Chondrocyte (in vitro differentiated cells): ENCODE measurements at regions not wholly inside any gene's neighbourhood (a gene's known extent, or its start where the extent isn't known, plus 50 kb on each side); places are given as distances from the start of the nearest gene placed in this dataset.

ENCODE experiments used
- DNase-seq: peaks from one replicate; pipeline ENCODE4 v3.0.0; 2021; ENCODE audit warnings: mixed read lengths, low spot score
- H3K27ac Mint-ChIP-seq: one replicate; pipeline ENCODE4 v1.8.0; 2021; ENCODE audit warnings: mild to moderate bottlenecking, moderate library complexity, mixed read lengths; ENCODE audit not compliant: unreplicated experiment
- H3K27me3 Mint-ChIP-seq: 2 replicates; pipeline ENCODE4 v1.8.0; 2021; ENCODE audit warnings: low read depth, mixed read lengths
- H3K36me3 Mint-ChIP-seq: 2 replicates; pipeline ENCODE4 v1.8.0; 2021; ENCODE audit warnings: low read depth, mixed read lengths
- H3K4me1 Mint-ChIP-seq: 2 replicates; pipeline ENCODE4 v1.8.0; 2021; ENCODE audit warnings: low read depth, mild to moderate bottlenecking, mixed read lengths
- H3K4me3 Mint-ChIP-seq: one replicate; pipeline ENCODE4 v1.8.0; 2021; ENCODE audit warnings: mild to moderate bottlenecking, moderate library complexity, mixed read lengths; ENCODE audit not compliant: unreplicated experiment
- H3K9me3 Mint-ChIP-seq: 2 replicates; pipeline ENCODE4 v1.8.0; 2021; ENCODE audit warnings: low read depth, mixed read lengths
- TF ChIP-seq, protein P1 (sequence below): fragments of 200-600 bp; sonication (generic); IDR thresholded peaks from 2 replicates; pipeline ENCODE4 v1.5.0; 2021; ENCODE audit warnings: antibody characterized with exemption, mild to moderate bottlenecking, moderate library complexity

DNA sequence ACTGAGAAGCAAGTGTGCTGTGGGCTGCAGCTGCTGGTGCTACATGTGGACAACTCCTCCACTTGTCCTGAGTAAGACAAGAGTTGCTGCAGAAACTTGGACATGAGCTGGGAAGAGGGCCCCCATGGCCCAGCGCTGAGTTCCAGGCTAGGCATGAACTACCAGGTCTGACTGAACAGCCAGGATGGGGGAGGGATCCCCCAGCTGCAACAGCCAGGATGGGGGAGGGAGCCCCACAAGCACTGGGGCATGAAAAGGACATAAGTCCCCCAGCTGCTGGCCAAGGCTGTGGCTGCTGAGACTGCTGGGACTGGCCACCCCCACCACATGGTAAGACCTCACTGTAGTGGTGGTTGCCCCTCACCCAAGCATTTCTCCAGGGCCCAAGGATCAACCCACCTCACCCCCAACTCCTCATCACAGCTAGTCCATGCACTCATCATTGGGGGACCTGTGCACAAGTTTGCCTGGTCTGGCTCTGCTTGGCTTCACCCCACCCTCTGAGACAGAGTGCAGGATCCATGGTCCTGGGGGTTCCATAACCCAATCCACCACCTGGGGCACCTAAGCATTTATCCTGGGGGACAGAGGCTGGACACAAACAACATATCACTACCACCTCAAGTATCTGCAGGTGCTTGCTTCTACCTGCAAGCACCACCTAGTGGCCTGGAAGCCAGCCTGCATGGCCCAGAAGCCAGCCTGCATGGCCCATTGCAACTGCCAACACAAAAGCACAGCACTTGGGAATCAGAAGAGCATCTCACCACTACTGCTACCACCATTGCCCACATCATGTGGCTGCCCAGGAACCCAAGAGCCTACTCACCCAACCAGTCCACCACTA lies 84.5 kb upstream of the STT3B start:
- Mint-ChIP-seq H3K4me1 (no peaks in the 10 kb centered on the region), H3K27ac (no peak overlapping the region), H3K4me3 (no peak overlapping the region), H3K27me3 (peaks cover 4% of the 10 kb centered on the region), H3K9me3 (peaks cover 18% of the 10 kb centered on the region), H3K36me3 (peaks cover 7% of the 10 kb centered on the region)
- TF ChIP-seq, protein P1, sequence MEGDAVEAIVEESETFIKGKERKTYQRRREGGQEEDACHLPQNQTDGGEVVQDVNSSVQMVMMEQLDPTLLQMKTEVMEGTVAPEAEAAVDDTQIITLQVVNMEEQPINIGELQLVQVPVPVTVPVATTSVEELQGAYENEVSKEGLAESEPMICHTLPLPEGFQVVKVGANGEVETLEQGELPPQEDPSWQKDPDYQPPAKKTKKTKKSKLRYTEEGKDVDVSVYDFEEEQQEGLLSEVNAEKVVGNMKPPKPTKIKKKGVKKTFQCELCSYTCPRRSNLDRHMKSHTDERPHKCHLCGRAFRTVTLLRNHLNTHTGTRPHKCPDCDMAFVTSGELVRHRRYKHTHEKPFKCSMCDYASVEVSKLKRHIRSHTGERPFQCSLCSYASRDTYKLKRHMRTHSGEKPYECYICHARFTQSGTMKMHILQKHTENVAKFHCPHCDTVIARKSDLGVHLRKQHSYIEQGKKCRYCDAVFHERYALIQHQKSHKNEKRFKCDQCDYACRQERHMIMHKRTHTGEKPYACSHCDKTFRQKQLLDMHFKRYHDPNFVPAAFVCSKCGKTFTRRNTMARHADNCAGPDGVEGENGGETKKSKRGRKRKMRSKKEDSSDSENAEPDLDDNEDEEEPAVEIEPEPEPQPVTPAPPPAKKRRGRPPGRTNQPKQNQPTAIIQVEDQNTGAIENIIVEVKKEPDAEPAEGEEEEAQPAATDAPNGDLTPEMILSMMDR, result peak; percentile 41
- no peak for DNase-seq

DNA sequence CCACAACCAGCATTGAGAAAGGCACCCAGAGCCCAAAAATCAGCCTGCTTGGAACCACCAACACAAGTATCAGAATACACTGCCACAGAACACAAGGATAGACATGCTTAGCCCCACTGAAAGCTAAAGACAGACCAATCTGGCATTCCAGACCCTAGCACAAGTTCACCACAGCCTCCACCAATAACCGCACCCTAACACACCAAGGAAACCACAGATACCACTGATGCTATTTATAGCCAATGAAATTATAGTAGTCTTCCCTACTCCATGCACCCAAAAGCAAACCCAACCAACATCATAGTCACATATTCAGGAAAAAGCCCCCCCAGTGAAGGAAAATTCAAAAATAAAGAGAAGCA lies 83.9 kb upstream of the STT3B start:
- peaks cover 7% of the 10 kb centered on the region for H3K36me3 Mint-ChIP-seq

DNA sequence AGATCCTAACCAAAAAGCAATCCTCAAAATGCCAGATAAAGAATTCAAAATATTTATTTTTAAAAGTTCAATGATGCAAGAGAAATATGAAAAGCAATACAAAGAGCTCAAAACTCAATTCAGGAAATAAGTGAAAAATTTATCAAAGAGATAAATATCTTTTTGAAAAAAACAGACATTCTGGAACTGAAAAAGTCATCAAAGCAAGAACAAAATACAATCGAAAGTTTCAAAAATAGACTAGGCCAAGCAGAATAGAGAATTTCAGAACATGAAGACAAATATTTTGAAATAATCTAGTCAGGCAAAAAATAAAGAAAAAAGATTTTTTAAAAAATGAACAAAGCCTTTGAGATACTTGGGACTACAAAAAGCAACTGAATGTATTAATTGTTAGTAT lies 83.4 kb upstream of the STT3B start:
- Mint-ChIP-seq H3K27ac (no peak overlapping the region), H3K9me3 (peaks cover 18% of the 10 kb centered on the region), H3K4me1 (no peaks in the 10 kb centered on the region), H3K36me3 (peaks cover 7% of the 10 kb centered on the region), H3K4me3 (no peak overlapping the region), H3K27me3 (peaks cover 7% of the 10 kb centered on the region)
- TF ChIP-seq, protein P1, result no peak
- no peak for DNase-seq

More for the DNA sequence above, 83.9 kb upstream of the STT3B start:
- TF ChIP-seq, protein P1, result no peak
- DNase-seq, result no peak
- no peak overlapping the region for H3K27ac Mint-ChIP-seq
- no peaks in the 10 kb centered on the region for H3K4me1 Mint-ChIP-seq
- H3K9me3 Mint-ChIP-seq, result peaks cover 18% of the 10 kb centered on the region
- H3K27me3 Mint-ChIP-seq, result peaks cover 7% of the 10 kb centered on the region
- no peak overlapping the region for H3K4me3 Mint-ChIP-seq

DNA sequence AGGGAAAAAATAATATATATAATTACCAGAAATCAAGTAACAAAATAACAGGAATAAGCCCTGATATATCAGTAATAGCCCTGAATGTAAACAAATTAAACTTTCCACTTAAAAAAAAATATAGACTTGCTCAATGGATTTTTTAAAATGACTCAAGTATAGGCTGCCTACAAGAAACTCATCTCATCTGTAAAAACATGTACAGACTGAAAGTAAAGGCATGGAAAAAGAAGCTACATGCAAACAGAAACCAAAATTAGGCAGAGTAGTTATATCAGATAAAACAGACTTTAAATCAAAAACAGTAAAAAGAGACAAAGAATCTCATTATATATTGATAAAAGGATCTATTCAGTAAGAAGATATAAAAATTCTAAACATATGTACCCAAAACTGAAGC lies 82.4 kb upstream of the STT3B start:
- peaks cover 10% of the 10 kb centered on the region for H3K27me3 Mint-ChIP-seq
- H3K9me3 Mint-ChIP-seq, result peaks cover 18% of the 10 kb centered on the region
- no peak overlapping the region for H3K4me3 Mint-ChIP-seq
- no peaks in the 10 kb centered on the region for H3K4me1 Mint-ChIP-seq
- peaks cover 7% of the 10 kb centered on the region for H3K36me3 Mint-ChIP-seq
- DNase-seq, result no peak
- H3K27ac Mint-ChIP-seq, result no peak overlapping the region
- TF ChIP-seq, protein P1, result no peak

GRCh38 chr3:31452495-31453106 lies 80.1 kb upstream of the STT3B start:
- H3K9me3 Mint-ChIP-seq, result peaks cover 18% of the 10 kb centered on the region
- H3K27ac Mint-ChIP-seq, result no peak overlapping the region
- H3K27me3 Mint-ChIP-seq, result peaks cover 11% of the 10 kb centered on the region
- no peak overlapping the region for H3K4me3 Mint-ChIP-seq
- DNase-seq, result no peak
- TF ChIP-seq, protein P1, result no peak
- H3K36me3 Mint-ChIP-seq, result peaks cover 7% of the 10 kb centered on the region
- H3K4me1 Mint-ChIP-seq, result no peaks in the 10 kb centered on the region
